Activated naive CD8-positive, alpha-beta T cell (primary cell): ENCODE measurements at regions not wholly inside any gene's neighbourhood (a gene's known extent, or its start where the extent isn't known, plus 50 kb on each side); places are given as distances from the start of the nearest gene placed in this dataset.
"Not testable (repeated sequence)": the region's sequence is repeated elsewhere in the genome, so short reads cannot be mapped to it uniquely, and the experiment has no call there.

Experiments
- H3K27ac Mint-ChIP-seq: one replicate; pipeline ENCODE4 v1.8.0; 2021; ENCODE audit warnings: mixed read lengths
- H3K27me3 Mint-ChIP-seq: one replicate; pipeline ENCODE4 v1.8.0; 2021; ENCODE audit warnings: mixed read lengths
- H3K36me3 Mint-ChIP-seq: one replicate; pipeline ENCODE4 v1.8.0; 2021; ENCODE audit warnings: mixed read lengths
- H3K4me1 Mint-ChIP-seq: one replicate; pipeline ENCODE4 v1.8.0; 2021; ENCODE audit warnings: low read depth, mixed read lengths
- H3K4me3 Mint-ChIP-seq: one replicate; pipeline ENCODE4 v1.8.0; 2021; ENCODE audit warnings: mild to moderate bottlenecking, mixed read lengths
- H3K9me3 Mint-ChIP-seq: one replicate; pipeline ENCODE4 v1.8.0; 2021; ENCODE audit warnings: low read depth, mixed read lengths

DNA sequence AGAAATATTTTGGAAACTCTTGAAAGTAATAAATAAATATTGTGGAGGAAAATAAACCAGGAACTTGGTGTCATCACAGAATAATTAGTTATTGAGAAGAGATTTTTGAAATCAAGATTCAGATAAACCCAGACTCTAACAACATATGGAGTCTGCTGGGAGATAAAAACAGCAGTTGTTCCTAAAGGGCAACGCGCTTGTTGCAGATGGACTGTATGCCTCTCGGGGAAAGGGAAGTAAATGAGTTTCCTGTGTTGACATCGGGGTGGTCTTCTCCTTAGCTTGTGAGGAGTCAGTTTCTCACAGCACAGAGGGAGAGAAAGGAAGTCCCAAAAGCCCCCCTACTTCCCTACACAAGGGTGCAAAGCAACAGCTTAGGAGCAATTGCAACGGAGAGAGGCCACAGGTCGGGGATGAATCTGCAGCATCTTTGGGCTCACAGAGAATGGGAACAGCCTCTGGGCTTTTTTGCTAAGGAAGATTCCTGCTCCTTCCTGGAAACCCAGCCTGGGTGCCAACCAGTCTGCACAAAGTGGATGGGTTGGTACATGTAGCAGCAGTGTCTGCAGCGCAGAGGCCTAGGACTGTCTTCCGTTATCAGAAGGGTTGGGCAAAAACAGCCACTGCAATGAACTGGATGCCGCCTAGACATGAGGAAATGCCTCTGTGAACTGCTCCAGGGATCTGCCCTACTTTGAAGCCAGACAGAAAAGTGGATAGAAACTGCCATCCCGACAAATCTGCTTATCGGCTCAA is 603.0 kb upstream of the NRSN1 start:
- no peak overlapping the region for H3K4me3 Mint-ChIP-seq
- no peaks in the 10 kb centered on the region for H3K4me1 Mint-ChIP-seq
- H3K27ac Mint-ChIP-seq = no peak overlapping the region
- no peaks in the 10 kb centered on the region for H3K36me3 Mint-ChIP-seq
- no peaks in the 10 kb centered on the region for H3K9me3 Mint-ChIP-seq
- peaks cover 3% of the 10 kb centered on the region for H3K27me3 Mint-ChIP-seq

DNA sequence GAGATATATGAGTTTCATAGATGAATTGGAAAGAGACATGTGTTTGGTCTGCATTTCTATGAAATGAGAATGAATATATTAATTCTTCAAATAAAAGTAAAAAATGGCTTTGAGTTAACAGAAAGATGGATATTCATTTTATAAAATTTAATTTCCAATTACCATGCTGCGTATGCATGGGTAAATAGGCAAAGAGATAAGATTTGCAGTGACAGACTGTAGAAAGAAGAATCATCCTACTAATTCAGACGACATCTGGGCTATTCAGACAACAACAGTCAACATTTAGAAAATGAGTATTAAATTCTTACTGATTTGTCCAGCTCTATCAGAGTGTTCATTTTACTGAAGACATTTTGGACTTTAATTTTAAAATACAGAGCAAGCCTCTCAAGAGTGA is 602.2 kb upstream of the NRSN1 start:
- Mint-ChIP-seq H3K9me3 (no peaks in the 10 kb centered on the region), H3K36me3 (no peaks in the 10 kb centered on the region), H3K27ac (no peak overlapping the region), H3K4me1 (no peaks in the 10 kb centered on the region), H3K27me3 (peaks cover 3% of the 10 kb centered on the region), H3K4me3 (no peak overlapping the region)

DNA sequence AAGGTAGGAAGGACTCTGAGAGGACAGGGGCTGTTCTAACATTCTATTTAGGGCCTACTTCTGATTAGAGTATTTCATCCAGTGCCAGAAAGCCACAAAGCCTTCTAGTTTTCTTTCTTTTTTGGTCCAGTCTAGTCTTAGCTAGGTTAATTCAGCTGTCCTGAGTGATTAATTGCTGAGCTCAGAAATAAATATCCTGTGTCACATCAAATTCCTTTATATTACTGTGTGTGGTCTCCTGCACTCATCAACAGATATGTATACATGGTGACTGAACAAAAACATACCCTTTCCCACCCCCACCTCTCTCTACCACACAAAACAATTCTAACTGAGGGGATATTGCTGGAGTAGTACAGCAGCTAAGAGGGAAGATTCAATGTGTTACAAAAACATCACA is 601.5 kb upstream of the NRSN1 start:
- no peak overlapping the region for H3K4me3 Mint-ChIP-seq
- peaks cover 3% of the 10 kb centered on the region for H3K27me3 Mint-ChIP-seq
- no peak overlapping the region for H3K27ac Mint-ChIP-seq
- no peaks in the 10 kb centered on the region for H3K36me3 Mint-ChIP-seq
- no peaks in the 10 kb centered on the region for H3K9me3 Mint-ChIP-seq
- no peaks in the 10 kb centered on the region for H3K4me1 Mint-ChIP-seq

DNA sequence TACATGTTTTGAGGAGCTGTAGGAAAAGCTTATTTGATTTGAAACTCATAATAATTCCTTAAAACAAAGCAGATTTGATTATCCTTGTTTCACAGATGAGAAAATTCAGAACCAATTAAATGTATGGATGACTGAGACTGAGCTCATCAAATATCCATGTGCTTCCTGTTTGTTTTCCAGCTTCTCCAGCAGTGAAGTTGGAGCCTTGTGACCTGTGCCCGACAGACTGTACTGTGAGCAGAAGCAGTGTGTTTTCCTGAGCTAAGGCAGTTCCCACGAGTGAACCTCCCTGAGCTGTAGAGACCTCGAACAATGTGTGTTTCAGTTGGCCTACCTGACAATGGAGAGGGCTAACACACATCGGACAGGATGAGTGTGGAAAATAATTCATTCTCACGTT is 599.5 kb upstream of the NRSN1 start:
- Mint-ChIP-seq H3K27ac (no peak overlapping the region), H3K36me3 (no peaks in the 10 kb centered on the region), H3K27me3 (peaks cover 3% of the 10 kb centered on the region), H3K4me1 (no peaks in the 10 kb centered on the region), H3K4me3 (no peak overlapping the region), H3K9me3 (no peaks in the 10 kb centered on the region)

DNA sequence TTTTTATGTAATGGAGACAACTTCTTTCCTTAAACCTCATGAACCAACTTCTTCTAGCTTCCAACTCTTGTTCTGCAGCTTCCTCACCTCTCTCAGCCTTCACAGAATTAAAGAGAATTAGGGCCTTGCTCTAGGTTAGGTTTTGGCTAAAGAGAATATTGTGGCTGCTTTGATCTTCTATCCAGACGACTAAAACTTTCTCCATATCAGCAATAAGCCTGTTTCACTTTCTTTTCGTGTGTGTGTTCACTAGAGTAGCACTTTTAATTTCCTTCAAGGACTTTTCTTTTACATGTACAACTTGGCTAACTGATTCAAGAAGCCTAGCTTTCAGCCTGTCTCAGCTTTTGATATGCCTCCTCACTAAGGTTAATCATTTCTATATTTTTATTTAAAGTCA is 596.1 kb upstream of the NRSN1 start:
- H3K4me1 Mint-ChIP-seq = no peaks in the 10 kb centered on the region
- H3K27ac Mint-ChIP-seq = no peak overlapping the region

DNA sequence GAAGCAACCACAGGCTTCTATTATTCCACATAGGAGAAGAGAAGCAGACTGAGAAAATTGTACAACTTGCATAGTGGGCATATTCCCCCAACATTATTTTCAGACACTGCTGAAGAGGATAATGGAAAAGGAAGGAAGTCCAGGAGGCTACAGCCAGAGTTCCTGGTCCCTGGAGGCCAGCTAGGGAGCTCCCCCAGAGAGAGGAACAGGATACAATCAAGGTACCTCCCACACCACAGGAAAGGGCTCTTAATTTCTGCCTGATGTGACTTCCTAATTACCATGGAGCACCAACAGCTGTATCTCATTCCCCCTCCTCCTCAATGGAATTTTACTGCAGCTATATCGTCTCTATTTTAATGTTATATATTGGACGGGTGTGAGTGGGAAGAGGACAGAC is 594.3 kb upstream of the NRSN1 start:
- peaks cover 3% of the 10 kb centered on the region for H3K27me3 Mint-ChIP-seq
- H3K4me3 Mint-ChIP-seq = no peak overlapping the region
- H3K9me3 Mint-ChIP-seq = no peaks in the 10 kb centered on the region
- H3K27ac Mint-ChIP-seq = no peak overlapping the region
- H3K36me3 Mint-ChIP-seq = no peaks in the 10 kb centered on the region
- H3K4me1 Mint-ChIP-seq = no peaks in the 10 kb centered on the region

More for the DNA sequence above, 596.1 kb upstream of the NRSN1 start:
- Mint-ChIP-seq H3K4me3 (no peak overlapping the region), H3K27me3 (peaks cover 3% of the 10 kb centered on the region), H3K36me3 (no peaks in the 10 kb centered on the region), H3K9me3 (no peaks in the 10 kb centered on the region)

DNA sequence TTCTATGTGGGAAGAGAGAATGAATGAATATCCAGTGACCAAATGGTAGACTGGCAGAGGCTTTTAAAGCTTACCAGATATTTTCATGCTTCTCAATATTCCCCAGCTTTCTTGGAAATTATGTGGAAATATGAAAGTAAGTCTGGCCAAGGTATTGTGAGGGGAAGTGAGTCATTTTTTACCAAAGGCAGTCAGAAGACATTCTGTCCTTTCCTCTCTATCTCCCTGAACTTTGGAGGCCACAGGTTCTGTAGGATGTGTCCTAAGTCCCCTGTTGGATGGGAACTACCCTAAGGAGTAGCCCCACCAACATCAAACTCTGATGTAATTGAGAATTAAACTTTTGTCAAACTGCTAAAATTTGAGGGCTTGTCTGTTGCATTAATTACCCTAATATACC is 593.8 kb upstream of the NRSN1 start:
- no peaks in the 10 kb centered on the region for H3K4me1 Mint-ChIP-seq
- H3K9me3 Mint-ChIP-seq = no peaks in the 10 kb centered on the region
- no peak overlapping the region for H3K27ac Mint-ChIP-seq
- no peaks in the 10 kb centered on the region for H3K36me3 Mint-ChIP-seq
- H3K4me3 Mint-ChIP-seq = no peak overlapping the region
- H3K27me3 Mint-ChIP-seq = no peaks in the 10 kb centered on the region

DNA sequence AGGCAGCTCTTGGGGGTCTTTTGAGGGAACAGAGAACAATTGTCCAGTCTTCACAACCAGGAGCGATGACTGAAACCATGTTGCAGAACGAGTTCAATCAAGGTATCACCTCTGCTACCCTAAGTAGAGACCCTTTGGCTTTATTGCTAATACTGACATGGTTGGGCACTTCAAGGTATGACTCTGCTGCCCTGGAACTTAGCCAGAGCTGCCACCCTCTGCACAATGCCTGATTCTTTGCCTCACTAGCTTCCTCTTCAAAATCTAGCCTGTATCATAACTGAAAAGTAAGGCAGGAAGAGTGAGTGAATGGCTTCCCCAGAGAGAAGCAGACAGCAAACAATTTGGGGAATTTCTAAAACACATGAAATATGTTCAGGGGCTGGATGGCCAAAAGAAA is 592.7 kb upstream of the NRSN1 start:
- no peaks in the 10 kb centered on the region for H3K9me3 Mint-ChIP-seq
- H3K4me3 Mint-ChIP-seq = no peak overlapping the region
- H3K27me3 Mint-ChIP-seq = no peaks in the 10 kb centered on the region
- H3K27ac Mint-ChIP-seq = no peak overlapping the region
- H3K36me3 Mint-ChIP-seq = no peaks in the 10 kb centered on the region
- no peaks in the 10 kb centered on the region for H3K4me1 Mint-ChIP-seq

DNA sequence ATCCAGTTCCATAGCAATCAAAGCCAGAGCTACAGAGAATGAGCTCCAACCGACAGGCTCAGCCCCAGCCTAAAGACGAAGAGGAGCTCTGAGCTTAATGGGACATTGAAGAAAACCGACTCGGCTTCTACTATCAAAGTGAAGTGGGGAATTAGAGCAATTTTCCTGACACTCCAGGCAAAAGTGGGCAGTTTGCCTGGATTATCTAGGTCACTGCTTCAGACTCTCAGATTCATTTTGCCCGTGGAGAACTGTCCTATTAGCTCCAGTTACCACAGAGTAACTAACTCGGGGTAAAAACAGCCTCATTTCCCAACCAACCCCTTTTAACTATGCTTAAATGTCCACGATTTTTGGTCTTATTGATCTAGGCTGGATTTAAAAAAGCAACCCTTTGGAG is 592.1 kb upstream of the NRSN1 start:
- Mint-ChIP-seq H3K27me3 (no peaks in the 10 kb centered on the region), H3K9me3 (no peaks in the 10 kb centered on the region), H3K4me3 (no peak overlapping the region), H3K4me1 (no peaks in the 10 kb centered on the region), H3K27ac (no peak overlapping the region), H3K36me3 (no peaks in the 10 kb centered on the region)

DNA sequence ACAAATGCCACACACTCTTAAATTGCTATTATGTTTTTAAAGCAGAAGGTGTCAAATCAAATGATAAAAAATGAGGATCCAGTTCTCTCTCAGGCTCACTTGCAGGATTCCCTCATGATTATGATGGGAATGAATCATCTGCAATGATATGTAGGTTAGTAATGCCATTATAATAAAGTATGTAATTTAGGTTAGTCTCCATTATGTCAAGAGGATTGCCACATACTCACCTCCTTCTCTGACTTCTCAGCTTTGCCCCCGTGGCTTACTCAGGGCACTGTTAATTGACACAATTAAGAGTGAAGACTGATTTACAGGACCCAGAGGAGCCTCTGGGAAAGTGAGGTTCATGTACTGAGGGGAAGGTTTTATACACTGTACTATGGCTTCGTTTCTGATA is 591.7 kb upstream of the NRSN1 start:
- no peak overlapping the region for H3K4me3 Mint-ChIP-seq
- no peaks in the 10 kb centered on the region for H3K36me3 Mint-ChIP-seq
- H3K27me3 Mint-ChIP-seq = no peaks in the 10 kb centered on the region
- no peak overlapping the region for H3K27ac Mint-ChIP-seq
- no peaks in the 10 kb centered on the region for H3K9me3 Mint-ChIP-seq
- H3K4me1 Mint-ChIP-seq = no peaks in the 10 kb centered on the region

DNA sequence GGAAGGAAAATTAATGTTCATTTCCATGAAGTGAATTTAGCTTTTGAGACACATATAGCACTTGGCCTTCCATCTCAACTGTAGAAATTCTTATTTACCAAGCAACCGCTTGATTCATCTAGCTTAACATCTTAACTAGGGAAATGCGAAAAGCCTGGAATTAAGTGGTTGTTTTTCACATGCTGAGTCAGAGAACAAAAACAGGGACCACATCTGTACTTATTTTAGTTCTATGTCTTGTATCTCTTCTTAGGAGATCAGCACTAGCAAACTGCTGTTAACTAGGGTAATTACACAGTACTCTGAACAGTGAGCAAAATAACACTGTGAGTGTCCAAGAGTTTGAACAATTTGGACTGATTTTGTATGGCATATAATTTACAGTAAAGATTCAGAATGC is 590.9 kb upstream of the NRSN1 start:
- no peak overlapping the region for H3K4me3 Mint-ChIP-seq
- H3K36me3 Mint-ChIP-seq = no peaks in the 10 kb centered on the region
- no peaks in the 10 kb centered on the region for H3K9me3 Mint-ChIP-seq
- no peak overlapping the region for H3K27ac Mint-ChIP-seq
- H3K4me1 Mint-ChIP-seq = no peaks in the 10 kb centered on the region
- H3K27me3 Mint-ChIP-seq = no peaks in the 10 kb centered on the region

DNA sequence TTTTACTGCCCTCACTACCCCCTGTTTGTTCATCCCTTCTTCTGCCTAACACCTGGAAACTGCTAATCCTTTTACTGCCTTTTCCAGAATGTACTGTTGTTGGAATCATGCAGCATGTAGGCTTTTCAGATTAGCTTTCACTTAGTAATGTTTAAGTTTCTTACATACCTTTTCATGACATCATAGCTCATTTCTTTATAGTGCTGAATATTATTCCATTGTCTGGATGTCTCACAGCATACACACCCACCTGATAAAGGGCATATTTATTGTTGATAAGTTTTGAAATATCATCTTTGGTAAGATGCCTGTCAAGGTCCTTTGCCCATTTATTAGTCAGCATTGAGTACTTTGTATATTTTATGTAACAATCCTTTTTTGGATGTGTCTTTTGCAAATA is 588.2 kb upstream of the NRSN1 start:
- Mint-ChIP-seq H3K4me3 (no peak overlapping the region), H3K4me1 (no peaks in the 10 kb centered on the region)

DNA sequence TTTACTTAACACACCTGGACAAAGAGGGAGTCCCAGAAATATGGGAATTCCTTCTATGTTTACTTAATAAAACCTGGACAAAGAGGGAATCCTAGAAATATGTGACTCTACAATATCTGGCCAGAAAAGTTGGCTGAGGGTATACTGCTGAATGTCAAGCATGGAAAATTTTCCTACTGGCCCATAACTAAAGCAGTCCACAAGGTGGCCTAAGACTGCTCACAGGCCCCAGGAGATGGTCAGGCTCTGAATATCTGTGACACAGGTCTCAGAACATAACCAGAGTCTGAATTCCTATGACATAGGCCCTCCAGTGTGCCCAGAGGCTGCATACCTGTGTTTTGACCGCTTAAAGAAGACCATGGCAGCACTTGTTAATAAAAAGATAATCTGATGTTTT is 578.2 kb upstream of the NRSN1 start:
- no peaks in the 10 kb centered on the region for H3K4me1 Mint-ChIP-seq
- no peaks in the 10 kb centered on the region for H3K27me3 Mint-ChIP-seq
- no peak overlapping the region for H3K27ac Mint-ChIP-seq
- H3K9me3 Mint-ChIP-seq = no peaks in the 10 kb centered on the region
- no peak overlapping the region for H3K4me3 Mint-ChIP-seq
- H3K36me3 Mint-ChIP-seq = no peaks in the 10 kb centered on the region

More for the DNA sequence above, 588.2 kb upstream of the NRSN1 start:
- H3K36me3 Mint-ChIP-seq = no peaks in the 10 kb centered on the region
- H3K27me3 Mint-ChIP-seq = no peaks in the 10 kb centered on the region
- no peaks in the 10 kb centered on the region for H3K9me3 Mint-ChIP-seq
- H3K27ac Mint-ChIP-seq = no peak overlapping the region

DNA sequence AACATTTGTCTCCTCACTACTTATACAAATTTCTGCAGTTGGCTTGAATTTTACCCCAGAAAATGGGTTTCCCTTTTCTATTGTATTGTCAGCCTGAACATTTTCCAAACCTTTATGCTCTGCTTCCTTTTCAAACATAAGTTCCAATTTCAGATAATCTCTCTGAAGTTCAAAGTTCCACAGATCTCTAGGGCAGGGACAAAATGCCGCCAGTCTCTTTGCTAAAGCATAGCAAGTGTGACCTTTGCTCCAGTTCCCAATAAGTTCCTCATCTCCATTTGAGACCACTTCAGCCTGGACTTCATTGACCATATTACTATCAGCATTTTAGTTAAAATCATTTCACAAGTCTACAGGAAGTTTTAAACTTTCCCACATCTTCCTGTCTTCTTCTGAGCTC is 571.1 kb upstream of the NRSN1 start:
- H3K4me3 Mint-ChIP-seq, H3K9me3 Mint-ChIP-seq, H3K4me1 Mint-ChIP-seq, H3K36me3 Mint-ChIP-seq, H3K27me3 Mint-ChIP-seq, H3K27ac Mint-ChIP-seq: not testable (repeated sequence)

DNA sequence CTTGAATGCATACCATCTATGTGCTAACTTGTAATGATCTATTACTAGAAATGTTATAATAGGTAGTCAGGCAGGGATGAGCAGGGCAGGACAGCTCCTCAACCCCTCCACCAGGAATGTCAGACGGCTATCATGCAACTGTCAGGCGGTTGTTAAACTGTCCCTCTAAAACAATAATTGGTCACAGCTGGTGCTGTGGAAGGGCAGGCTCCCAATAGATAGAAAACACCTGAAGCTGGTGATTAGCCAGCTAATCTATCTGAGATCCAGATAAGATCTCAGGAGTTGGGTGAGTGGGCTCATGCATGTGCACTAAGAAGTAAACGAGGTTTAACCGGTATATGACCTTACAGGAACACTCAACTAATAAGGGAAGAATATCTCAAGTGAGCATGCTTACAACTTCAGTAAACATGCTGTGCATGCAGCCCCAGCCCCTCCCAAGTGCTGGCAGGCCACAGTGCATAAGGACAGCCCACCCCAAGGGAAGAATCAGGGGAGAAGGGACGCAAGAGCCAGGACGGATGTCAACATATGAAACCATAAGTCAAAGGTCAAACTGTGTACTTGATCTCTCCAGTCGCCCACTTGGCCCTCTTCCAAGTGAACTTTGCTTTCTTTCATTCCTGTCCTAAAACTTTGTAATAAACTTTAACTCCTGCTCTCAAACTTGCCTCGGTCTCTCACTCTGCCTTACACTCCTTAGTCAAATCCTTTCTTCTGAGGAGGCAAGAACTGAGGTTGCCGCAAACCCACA is 566.2 kb upstream of the NRSN1 start:
- Mint-ChIP-seq H3K4me1 (no peaks in the 10 kb centered on the region), H3K9me3 (peaks cover 4% of the 10 kb centered on the region), H3K27me3 (no peaks in the 10 kb centered on the region), H3K27ac (no peak overlapping the region), H3K4me3 (no peak overlapping the region), H3K36me3 (no peaks in the 10 kb centered on the region)

DNA sequence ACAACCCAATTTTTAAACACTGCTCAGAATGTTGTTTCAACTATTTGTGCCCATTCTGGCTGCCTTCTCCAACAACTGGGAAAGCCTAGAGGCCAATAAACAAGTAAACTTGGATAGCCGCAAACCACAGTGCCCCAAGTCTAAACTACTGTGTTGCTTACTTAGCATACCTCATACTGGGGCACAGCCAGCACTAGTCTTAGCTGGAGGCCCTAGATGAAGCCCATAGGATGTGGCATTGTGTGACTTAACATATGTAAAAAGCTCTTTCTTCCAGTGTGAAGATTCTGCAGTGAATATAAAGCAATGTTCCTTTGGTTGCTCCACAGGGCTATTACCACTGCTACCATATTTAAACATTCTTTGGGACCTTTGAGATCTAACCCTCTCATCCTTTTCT is 564.3 kb upstream of the NRSN1 start:
- Mint-ChIP-seq H3K4me3 (no peak overlapping the region), H3K9me3 (peaks cover 4% of the 10 kb centered on the region), H3K27ac (no peak overlapping the region), H3K27me3 (no peaks in the 10 kb centered on the region), H3K4me1 (no peaks in the 10 kb centered on the region), H3K36me3 (no peaks in the 10 kb centered on the region)
